HG03571 (cell line): ENCODE measurements at regions not wholly inside any gene's neighbourhood (a gene's known extent, or its start where the extent isn't known, plus 50 kb on each side); places are given as distances from the start of the nearest gene placed in this dataset.
"Not testable (repeated sequence)": the region's sequence is repeated elsewhere in the genome, so short reads cannot be mapped to it uniquely, and the experiment has no call there.

ENCODE experiments used
- ATAC-seq: cut with Tn5 transposase; IDR thresholded peaks from one replicate; pipeline ENCODE4 v1.9.1; 2021; ENCODE audit not compliant: unreplicated experiment

DNA sequence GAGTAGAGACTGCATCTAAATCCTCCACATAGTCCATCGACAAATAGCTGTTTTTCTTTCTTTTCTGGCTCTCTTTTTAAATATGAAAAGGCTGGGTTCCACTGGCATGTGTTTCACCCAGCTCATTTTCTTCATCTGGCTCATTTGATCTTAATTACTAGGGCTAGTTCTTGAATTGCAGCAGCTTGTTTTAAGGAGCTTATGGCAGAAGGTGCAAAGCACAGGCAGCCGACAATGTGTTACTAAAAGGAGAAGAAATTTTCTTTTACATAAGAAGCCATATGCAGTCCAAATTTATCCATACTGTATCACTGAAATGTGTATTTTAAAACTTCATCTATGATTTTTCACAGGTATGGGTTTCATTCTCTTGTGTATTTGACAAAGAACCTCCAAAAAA lies 205.6 kb upstream of the PTER start:
- no peak for ATAC-seq

DNA sequence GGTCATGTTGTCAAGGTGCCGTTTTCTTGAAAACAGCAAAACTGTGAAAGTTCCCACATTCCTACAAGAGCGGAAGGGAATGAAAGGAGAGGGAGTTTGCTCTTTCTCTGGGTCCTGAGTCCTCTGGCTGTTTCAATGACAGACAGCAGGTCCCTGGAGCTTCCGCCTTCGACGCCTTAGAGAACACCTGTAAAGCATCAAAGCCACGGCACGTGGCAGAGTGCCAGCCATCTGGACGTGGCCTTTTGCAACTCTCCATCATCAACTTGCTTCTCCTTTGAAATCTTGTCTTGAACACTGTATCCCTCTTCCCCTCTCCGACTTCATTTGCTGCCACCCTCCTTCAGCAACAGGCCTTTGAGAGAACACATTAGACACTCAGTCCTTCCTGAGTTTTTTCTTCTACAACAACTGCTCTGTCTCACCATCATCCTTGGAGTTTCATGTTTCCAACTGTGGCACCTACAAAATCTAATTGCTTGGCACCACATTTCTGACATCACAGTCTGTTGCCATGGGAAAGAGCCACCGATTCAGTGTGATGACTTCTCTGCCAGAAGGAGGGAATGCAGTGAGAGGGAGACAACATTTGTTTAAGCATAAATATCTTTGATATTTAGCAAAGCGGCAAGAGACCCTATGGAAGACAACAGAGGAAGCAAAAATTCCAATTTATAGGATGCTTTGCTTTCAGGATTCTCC lies 204.9 kb upstream of the PTER start:
- ATAC-seq: no peak

GRCh38 chr10:16232441-16232840 lies 204.4 kb upstream of the PTER start:
- no peak for ATAC-seq

GRCh38 chr10:16234916-16235315 lies 201.9 kb upstream of the PTER start:
- ATAC-seq: no peak

- no peak for ATAC-seq
Measured at GRCh38 chr10:16242446-16242845, 194.4 kb upstream of the PTER start.

GRCh38 chr10:16242859-16243613 lies 193.8 kb upstream of the PTER start:
- ATAC-seq: no peak

GRCh38 chr10:16250136-16250535 lies 186.7 kb upstream of the PTER start:
- ATAC-seq: not testable (repeated sequence)

DNA sequence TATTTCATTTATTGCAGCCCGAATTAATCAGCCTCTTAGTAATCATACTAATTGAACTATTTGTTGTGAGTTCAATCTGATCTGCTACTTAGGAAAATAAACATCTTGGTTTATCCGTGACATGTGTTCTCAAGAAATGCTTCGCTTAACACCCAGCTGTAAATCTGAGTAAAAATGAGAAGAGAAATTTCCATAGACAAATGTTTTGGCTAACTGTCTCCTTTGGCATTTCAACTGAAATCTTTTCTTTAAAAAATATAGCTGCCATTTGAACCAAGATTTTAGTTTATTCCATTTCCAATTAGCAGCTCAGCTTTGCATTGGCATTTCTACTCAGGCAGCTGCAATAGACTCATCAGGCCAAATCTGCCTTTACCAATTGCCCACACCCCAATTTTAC lies 180.5 kb upstream of the PTER start:
- ATAC-seq: no peak

DNA sequence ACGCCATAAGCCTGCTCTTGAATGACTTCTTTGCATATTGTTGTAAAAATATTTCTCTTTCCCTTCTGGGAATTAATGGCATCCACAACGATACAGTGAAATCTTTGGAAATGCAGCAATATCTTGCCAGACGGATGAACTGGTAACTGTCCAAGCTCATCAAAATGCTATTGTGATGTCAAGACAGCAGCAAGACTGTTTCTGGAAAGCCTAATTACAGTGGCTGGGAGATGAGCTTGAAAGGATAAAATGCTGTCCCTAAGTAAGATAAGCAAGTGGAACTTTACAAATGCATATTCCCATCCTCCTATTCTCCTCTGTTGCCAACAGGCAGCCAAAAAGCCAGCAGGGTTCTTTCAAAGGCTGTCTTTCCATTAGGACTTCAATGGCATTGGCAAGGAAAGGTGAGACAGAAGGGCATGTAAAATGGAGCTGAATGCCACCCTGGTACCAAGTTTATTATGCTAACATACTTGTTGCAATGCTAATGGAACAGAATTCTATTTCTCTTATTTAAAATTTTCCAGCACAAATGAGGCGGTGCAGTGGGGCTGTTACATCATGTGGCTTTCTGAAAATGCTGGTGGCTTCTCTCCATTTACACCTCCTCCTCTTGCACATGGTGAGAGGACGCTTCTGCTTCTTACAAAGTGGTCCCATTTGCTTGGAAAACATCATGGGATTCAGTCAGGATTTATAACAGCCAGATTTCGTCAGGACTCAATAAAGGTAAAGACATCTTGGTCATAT lies 178.3 kb upstream of the PTER start:
- no peak for ATAC-seq

- ATAC-seq: no peak
Measured at GRCh38 chr10:16259726-16260125, 177.1 kb upstream of the PTER start.

- no peak for ATAC-seq
Measured at GRCh38 chr10:16260388-16260787, 176.4 kb upstream of the PTER start.

DNA sequence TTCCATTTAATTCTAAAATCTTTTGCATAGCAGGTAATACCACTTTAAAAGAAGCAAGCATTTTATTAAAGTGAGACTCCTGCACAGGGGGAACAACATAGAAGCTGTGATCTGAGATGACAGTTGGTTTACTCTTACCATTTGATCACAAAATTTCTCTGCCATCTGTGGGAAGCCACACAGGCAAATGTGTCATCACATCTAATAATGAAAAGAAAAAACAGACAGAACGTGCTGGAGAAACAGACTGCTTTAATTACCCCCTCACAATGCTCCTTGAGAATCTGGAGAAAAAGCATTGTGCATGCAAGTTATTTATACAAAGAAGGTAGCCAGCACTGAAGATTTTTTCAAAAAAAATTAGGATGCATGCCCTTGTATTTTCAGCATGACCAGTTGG lies 165.2 kb upstream of the PTER start:
- ATAC-seq: no peak

DNA sequence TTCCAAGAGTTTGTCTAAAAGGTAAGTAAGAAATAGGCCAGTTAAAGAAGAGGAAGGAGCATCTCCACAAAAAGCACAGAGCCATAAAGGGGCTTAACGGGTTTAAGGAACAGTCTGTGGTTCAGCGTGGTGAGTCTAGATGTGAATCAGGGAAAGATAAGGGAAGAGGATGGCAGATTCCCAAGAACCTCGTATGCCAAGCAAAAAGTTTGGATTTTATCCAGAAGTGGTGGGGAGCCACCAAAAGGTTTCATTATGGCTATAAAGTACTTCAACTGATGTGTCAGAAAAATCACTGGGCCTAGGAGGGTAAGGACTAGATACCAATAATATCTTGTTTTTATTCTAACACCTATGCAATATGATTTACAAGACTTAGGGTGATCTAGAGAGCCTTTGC lies 161.9 kb upstream of the PTER start:
- ATAC-seq: no peak

- no peak for ATAC-seq
Measured at GRCh38 chr10:16280595-16280994, 156.2 kb upstream of the PTER start.

- no peak for ATAC-seq
Measured at GRCh38 chr10:16292366-16292765, 144.4 kb upstream of the PTER start.

- no peak for ATAC-seq
Measured at GRCh38 chr10:16297069-16297468, 139.7 kb upstream of the PTER start.

- no peak for ATAC-seq
Measured at GRCh38 chr10:16297642-16298041, 139.2 kb upstream of the PTER start.

DNA sequence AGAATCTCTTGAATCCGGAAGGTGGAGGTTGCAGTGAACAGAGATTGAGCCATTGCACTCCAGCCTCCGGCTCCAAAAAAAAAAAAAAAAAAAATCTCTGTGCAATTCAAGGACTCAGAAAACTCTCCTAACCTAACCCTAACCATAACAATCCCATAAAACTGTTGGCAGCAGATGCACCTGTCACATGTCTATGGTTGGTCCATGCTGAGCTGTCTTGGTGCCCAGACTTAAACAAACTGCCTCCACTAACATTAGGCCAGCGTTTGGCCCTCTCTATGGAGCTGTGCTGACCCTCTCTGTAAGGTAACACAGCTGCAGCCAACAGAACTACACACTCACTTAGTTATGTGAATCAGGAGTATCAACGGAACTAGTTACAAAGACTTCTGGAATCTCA lies 132.5 kb upstream of the PTER start:
- ATAC-seq: no peak

GRCh38 chr10:16310440-16310839 lies 126.4 kb upstream of the PTER start:
- ATAC-seq: no peak

DNA sequence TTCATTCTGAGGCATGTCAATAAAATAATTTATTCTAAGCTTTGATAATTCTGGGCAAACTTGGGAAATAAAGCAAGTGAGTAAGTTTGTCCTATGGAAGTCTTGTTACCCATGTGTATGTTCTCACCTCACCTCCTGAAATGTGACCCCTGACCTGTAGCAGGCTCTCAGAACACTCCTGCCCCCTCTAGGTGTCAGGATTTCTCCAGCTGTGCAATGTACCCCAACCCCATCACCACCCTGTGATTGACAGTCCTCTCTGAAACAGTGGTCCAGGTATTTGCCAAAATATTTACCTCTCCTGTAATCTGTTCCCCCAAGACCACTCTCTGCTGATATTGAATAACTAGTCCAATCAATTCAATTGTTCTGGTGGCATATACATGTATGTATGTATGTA lies 122.6 kb upstream of the PTER start:
- ATAC-seq: no peak

GRCh38 chr10:16316733-16317390 lies 119.9 kb upstream of the PTER start:
- ATAC-seq: no peak
